Occipital lobe (tissue), 1 donor: ENCODE measurements at regions not wholly inside any gene's neighbourhood (a gene's known extent, or its start where the extent isn't known, plus 50 kb on each side); places are given as distances from the start of the nearest gene placed in this dataset.

Source experiments
- DNase-seq: peaks from one replicate; lab custom pipeline; 2025; lab: John Stamatoyannopoulos, UW

GRCh38 chr17:71938340-71939010 is 182.3 kb upstream of the SOX9 start:
- DNase-seq, result no peak

DNA sequence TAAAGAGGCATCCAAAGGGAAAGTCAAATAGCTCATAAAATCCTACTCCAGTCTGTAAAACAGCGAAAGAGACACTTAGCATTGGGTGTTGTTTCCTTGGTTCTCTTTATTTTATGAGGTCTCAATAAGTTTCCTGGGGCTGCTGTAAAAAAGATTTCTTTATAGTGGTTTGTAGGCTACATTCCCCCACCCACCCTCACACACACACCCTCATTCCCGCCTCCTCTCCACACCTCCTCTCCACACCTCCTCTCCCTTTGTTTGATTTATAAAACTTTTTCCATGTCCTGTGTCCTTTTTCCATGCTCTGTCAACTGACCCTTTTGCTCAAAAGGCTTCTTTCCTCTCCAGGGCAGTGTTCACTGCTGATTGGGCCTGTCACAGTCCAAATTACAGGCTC is 178.9 kb upstream of the SOX9 start:
- no peak for DNase-seq

- no peak for DNase-seq
Measured at GRCh38 chr17:71942626-71943025, 178.2 kb upstream of the SOX9 start.

GRCh38 chr17:71948703-71949422 is 172.0 kb upstream of the SOX9 start:
- no peak for DNase-seq

GRCh38 chr17:71959154-71959553 is 161.7 kb upstream of the SOX9 start:
- no peak for DNase-seq

- no peak for DNase-seq
Measured at GRCh38 chr17:71963351-71963750, 157.5 kb upstream of the SOX9 start.

GRCh38 chr17:71963791-71964190 is 157.0 kb upstream of the SOX9 start:
- DNase-seq, result no peak

- DNase-seq, result no peak
Measured at GRCh38 chr17:71964559-71964958, 156.3 kb upstream of the SOX9 start.

GRCh38 chr17:71966055-71966454 is 154.8 kb upstream of the SOX9 start:
- no peak for DNase-seq

- peak; percentile 39 for DNase-seq
Measured at GRCh38 chr17:71966459-71967313, 154.1 kb upstream of the SOX9 start.

GRCh38 chr17:71969500-71969899 is 151.3 kb upstream of the SOX9 start:
- no peak for DNase-seq

DNA sequence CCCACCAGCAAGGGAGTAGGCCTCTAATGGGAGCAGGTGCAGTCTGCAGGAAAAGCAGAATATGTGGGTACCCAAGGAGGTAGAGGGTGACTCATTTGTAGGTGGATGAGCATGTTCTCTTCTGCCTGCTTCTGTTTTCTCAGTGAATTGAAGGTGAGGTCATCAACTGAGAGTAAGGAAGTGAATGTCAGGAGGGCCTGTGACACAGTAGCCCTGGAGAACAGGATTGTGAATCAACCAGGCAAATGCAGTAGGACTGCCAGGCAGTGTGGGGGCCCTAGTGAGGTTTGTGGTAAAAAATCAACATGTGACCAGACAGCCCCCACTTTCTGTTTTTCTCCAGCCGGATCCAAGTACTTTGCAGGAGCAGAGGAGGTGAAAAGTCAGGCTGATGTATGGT is 150.5 kb upstream of the SOX9 start:
- no peak for DNase-seq

- DNase-seq, result no peak
Measured at GRCh38 chr17:71974051-71974450, 146.8 kb upstream of the SOX9 start.

- DNase-seq, result no peak
Measured at GRCh38 chr17:71975331-71975801, 145.5 kb upstream of the SOX9 start.

DNA sequence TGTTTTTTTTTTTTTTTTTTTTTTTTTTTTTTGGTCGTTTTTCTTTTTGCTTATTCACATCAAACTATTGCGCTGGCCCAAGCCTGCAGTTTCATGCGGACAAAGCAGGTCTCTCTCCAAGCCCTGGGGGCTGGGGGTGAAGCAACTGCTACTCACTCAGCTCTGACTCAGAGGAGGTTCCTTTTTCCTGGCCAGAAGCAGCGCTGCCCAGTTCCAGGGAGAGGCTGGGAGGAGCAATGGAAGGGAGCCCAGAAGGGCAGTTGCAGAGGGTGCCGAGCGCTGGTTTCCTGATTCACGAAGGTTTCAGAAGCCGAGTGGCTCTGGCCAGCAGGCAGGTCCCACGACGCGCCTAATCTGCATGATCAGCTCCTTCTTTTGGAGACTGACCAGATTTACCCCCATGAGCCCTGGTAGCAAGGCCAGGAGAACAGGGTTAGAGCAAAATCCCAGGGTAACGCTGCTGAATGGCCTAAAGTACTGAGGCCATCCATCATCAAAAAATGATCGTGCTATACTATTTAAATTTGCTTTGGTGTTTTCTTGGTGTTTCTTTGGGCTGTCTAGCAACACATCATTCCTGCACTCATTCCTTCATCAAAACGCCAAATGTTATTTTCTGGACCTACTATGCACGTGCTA is 144.7 kb upstream of the SOX9 start:
- DNase-seq, result peak; percentile 73

DNA sequence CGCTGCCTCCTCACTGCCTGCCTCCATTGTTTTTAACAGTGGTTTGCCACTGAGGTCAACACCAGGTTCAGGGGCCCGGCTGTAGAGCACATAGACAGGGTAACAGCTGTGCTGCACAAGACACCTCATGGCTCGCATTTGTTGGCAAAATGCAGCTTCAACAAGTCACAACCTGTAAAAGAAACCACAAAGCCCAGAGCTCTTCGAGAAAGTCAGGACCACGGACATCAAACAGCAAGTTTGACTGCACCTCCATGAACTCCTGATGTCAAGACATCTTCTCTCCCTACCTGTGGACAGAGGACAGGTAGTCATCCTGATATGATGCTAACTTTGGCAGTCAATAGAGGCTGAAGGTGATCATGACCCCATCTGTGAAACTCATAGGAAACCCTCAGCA is 142.4 kb upstream of the SOX9 start:
- DNase-seq, result no peak

- no peak for DNase-seq
Measured at GRCh38 chr17:71980171-71980570, 140.6 kb upstream of the SOX9 start.

GRCh38 chr17:71983828-71984227 is 137.0 kb upstream of the SOX9 start:
- no peak for DNase-seq

DNA sequence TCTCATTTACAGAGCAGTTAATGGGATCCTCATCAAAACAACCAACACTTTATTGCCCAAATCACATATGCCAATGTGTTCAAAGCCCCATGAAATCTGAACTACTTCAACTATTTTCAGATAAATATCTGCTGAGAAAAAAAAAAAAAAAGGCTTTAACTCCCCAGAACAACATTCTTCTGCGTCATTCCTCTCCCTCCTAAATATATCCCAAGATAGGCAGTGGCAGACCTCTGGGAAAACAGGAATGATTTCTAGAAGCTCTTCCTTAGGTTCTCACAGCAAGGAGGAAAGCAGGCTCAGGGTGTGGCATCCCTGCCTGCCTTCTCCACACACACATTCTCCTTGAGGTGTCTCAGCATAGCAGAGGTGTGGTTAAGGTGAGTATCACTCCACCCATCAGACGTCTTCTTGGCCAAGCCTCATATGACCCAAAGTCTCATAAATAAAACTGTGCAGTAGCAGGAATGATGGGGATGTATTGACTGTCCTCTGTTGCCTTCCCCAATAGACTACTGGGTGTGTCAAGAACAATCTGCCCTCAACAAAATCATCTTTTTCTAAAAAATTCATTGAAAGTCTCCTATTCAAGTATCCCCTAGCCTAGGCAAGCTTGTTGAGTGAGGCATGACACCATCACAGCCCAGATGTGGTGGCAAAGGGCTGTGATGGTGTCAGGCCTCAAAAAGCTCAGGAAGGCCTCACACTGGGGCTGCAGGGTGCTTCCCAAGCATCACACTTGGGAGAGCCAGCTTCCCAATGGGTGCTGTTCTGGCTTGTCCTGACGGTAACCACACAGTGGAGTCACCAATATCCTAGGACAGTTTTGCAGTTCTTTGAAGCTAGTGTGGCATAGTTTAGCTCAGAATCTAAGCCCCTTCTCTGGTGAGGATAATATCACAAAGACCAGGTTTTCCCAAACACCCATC is 135.4 kb upstream of the SOX9 start:
- no peak for DNase-seq

DNA sequence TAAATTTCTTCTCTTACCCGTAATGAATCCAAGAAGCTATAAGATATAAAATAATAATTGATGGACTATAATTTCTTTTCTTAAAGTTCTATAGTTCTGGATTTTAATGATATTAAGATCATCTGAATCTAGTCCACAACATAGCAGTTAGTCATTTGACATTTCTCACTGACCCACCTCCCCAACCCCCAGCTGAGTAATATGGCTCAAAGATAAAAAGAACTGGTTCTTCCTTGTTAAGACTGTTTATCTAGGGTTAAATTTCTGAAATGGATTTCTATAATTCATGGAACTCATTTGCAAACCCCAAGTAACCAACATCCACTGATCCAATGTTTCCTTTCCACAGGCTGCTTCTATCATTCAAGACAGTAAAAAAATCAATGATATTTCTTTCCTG is 133.9 kb upstream of the SOX9 start:
- DNase-seq, result no peak

DNA sequence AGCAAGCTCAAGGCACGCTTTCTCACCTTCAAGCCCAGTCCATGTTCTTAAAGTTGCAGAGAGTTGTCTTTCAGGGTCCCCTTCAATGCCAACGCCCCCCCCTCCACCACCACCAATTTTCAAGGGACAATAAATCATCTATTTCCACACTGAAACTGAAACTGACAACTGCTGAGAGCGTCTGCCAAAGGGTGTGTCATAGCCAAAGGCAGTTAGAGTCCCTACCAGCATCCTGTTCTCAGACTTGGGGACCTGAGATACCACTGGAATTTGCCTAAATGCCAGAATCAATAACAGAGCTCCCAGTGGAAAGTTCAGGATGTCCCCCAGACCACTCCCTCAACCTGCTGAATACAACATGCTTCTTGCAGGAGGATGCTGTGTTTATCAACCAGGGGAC is 133.2 kb upstream of the SOX9 start:
- DNase-seq, result no peak
